NCI-H1048 (cell line): ENCODE measurements at regions not wholly inside any gene's neighbourhood (a gene's known extent, or its start where the extent isn't known, plus 50 kb on each side); places are given as distances from the start of the nearest gene placed in this dataset.

ENCODE experiments used
- DNase-seq: peaks from one replicate; lab custom pipeline; 2025; lab: John Stamatoyannopoulos, UW

GRCh38 chr12:130102266-130102665 lies 60.0 kb upstream of the FZD10 start:
- no peak for DNase-seq

GRCh38 chr12:130104571-130105106 lies 57.6 kb upstream of the FZD10 start:
- no peak for DNase-seq

- DNase-seq: no peak
These were observed 53.0 kb upstream of the FZD10 start for GRCh38 chr12:130109062-130109945.

GRCh38 chr12:130110914-130111313 lies 51.4 kb upstream of the FZD10 start:
- DNase-seq: no peak

- DNase-seq: no peak
These were observed 50.2 kb upstream of the FZD10 start for GRCh38 chr12:130111965-130112496.
